HEK293 (cell line): ENCODE measurements at regions not wholly inside any gene's neighbourhood (a gene's known extent, or its start where the extent isn't known, plus 50 kb on each side); places are given as distances from the start of the nearest gene placed in this dataset.

Experiments
- BCL6B ChIP-seq: fragments of 450-650 bp; formaldehyde crosslinking; IDR thresholded peaks from 2 replicates; pipeline ENCODE4 v1.5.1; 2017; ENCODE audit warnings: missing biosample characterization, missing genetic modification characterization
- CTCF ChIP-seq: fragments of 450-650 bp; formaldehyde crosslinking; IDR thresholded peaks from 2 replicates; pipeline ENCODE4 v1.5.1; 2016; ENCODE audit warnings: missing biosample characterization, missing genetic modification characterization
- PRDM10 ChIP-seq: fragments of 450-650 bp; formaldehyde crosslinking; IDR thresholded peaks from 2 replicates; pipeline ENCODE4 v1.5.1; 2016; ENCODE audit warnings: missing biosample characterization, missing genetic modification characterization
- RBAK ChIP-seq: fragments of 450-650 bp; formaldehyde crosslinking; IDR thresholded peaks from 2 replicates; pipeline ENCODE4 v1.5.1; 2016; ENCODE audit warnings: missing biosample characterization, missing genetic modification characterization
- SP2 ChIP-seq: fragments of 450-650 bp; formaldehyde crosslinking; IDR thresholded peaks from 2 replicates; pipeline ENCODE4 v1.5.1; 2016; ENCODE audit warnings: missing biosample characterization, missing genetic modification characterization
- ZBTB21 ChIP-seq: fragments of 450-650 bp; formaldehyde crosslinking; IDR thresholded peaks from 2 replicates; pipeline ENCODE4 v1.5.1; 2017; ENCODE audit warnings: missing biosample characterization, missing genetic modification characterization
- ZNF138 ChIP-seq: fragments of 450-650 bp; formaldehyde crosslinking; IDR thresholded peaks from 2 replicates; pipeline ENCODE4 v1.5.1; 2016; ENCODE audit warnings: missing biosample characterization, missing genetic modification characterization, borderline replicate concordance
- ZNF280D ChIP-seq: fragments of 450-650 bp; formaldehyde crosslinking; IDR thresholded peaks from 2 replicates; pipeline ENCODE4 v1.5.1; 2016; ENCODE audit warnings: missing biosample characterization, missing genetic modification characterization
- ZNF426 ChIP-seq: fragments of 450-650 bp; formaldehyde crosslinking; IDR thresholded peaks from 2 replicates; pipeline ENCODE4 v1.5.1; 2017; ENCODE audit warnings: missing biosample characterization, missing genetic modification characterization, mild to moderate bottlenecking, inconsistent platforms, moderate library complexity
- ZNF488 ChIP-seq: fragments of 450-650 bp; formaldehyde crosslinking; IDR thresholded peaks from 2 replicates; pipeline ENCODE4 v1.5.1; 2016; ENCODE audit warnings: missing biosample characterization, missing genetic modification characterization
- ZNF530 ChIP-seq: fragments of 450-650 bp; formaldehyde crosslinking; IDR thresholded peaks from 2 replicates; pipeline ENCODE4 v1.5.1; 2016; ENCODE audit warnings: low read depth, missing biosample characterization, missing genetic modification characterization
- ZNF558 ChIP-seq: fragments of 450-650 bp; formaldehyde crosslinking; IDR thresholded peaks from 2 replicates; pipeline ENCODE4 v1.5.1; 2016; ENCODE audit warnings: missing biosample characterization, missing genetic modification characterization
- ZNF76 ChIP-seq: fragments of 450-650 bp; formaldehyde crosslinking; IDR thresholded peaks from 2 replicates; pipeline ENCODE4; 2016; ENCODE audit warnings: low read depth, missing biosample characterization, missing genetic modification characterization, borderline replicate concordance
- ZNF792 ChIP-seq: fragments of 450-650 bp; formaldehyde crosslinking; IDR thresholded peaks from 2 replicates; pipeline ENCODE4 v1.5.1; 2016; ENCODE audit warnings: missing biosample characterization, missing genetic modification characterization

GRCh38 chr7:104045183-104045582 is 55.7 kb upstream of the RELN start:
- TF ChIP-seq CTCF (tag by site-specific recombination), result no peak
- no peak for TF ChIP-seq ZNF488 (tag by site-specific recombination)
- TF ChIP-seq ZNF792 (tag by site-specific recombination), result no peak
- no peak for TF ChIP-seq ZNF530
- no peak for TF ChIP-seq ZNF280D (tag by site-specific recombination)
- TF ChIP-seq ZBTB21 (tag by site-specific recombination), result no peak
- no peak for TF ChIP-seq BCL6B (tag by site-specific recombination)
- no peak for TF ChIP-seq SP2 (tag by site-specific recombination)
- TF ChIP-seq RBAK, result no peak
- TF ChIP-seq ZNF426, result no peak
- no peak for TF ChIP-seq ZNF138 (tag by site-specific recombination)
- TF ChIP-seq PRDM10 (tag by site-specific recombination), result no peak
- no peak for TF ChIP-seq ZNF558 (tag by site-specific recombination)
- no peak for TF ChIP-seq ZNF76 (tag by site-specific recombination)
